Dendritic cell treated with granulocyte-macrophage colony-stimulating factor and Interleukin-4, amounts not matched to agents 40 ng/mL and 50 ng/mL, for 4 days (primary cell): ENCODE measurements at regions not wholly inside any gene's neighbourhood (a gene's known extent, or its start where the extent isn't known, plus 50 kb on each side); places are given as distances from the start of the nearest gene placed in this dataset.
"Not testable (repeated sequence)": the region's sequence is repeated elsewhere in the genome, so short reads cannot be mapped to it uniquely, and the experiment has no call there.

Source experiments
- H3K27ac Mint-ChIP-seq: one replicate; pipeline ENCODE4 v1.8.0; 2022; ENCODE audit warnings: mild to moderate bottlenecking, mixed read lengths
- H3K27me3 Mint-ChIP-seq: one replicate; pipeline ENCODE4 v1.8.0; 2022; ENCODE audit warnings: mild to moderate bottlenecking, mixed read lengths
- H3K36me3 Mint-ChIP-seq: one replicate; pipeline ENCODE4 v1.8.0; 2022; ENCODE audit warnings: low read depth, mixed read lengths
- H3K4me1 Mint-ChIP-seq: one replicate; pipeline ENCODE4 v1.8.0; 2022; ENCODE audit warnings: low read depth, mixed read lengths
- H3K4me3 Mint-ChIP-seq: one replicate; pipeline ENCODE4 v1.8.0; 2022; ENCODE audit warnings: mild to moderate bottlenecking, moderate library complexity, mixed read lengths
- H3K9me3 Mint-ChIP-seq: one replicate; pipeline ENCODE4 v1.8.0; 2022; ENCODE audit warnings: mixed read lengths
- intact Hi-C: fragments of 100-400 bp; cut with micrococcal nuclease; formaldehyde crosslinking; loops from one replicate; pipeline ENCODE4 v1.15.0; 2022

GRCh38 chr2:113356284-113356683 lies 77.6 kb upstream of the PAX8 start:
- intact Hi-C loops, H3K27ac Mint-ChIP-seq, H3K36me3 Mint-ChIP-seq, H3K9me3 Mint-ChIP-seq, H3K4me3 Mint-ChIP-seq: not testable (repeated sequence)
- H3K27me3 Mint-ChIP-seq, result peaks cover 13% of the 10 kb centered on the region
- peaks cover 11% of the 10 kb centered on the region for H3K4me1 Mint-ChIP-seq

- H3K27ac Mint-ChIP-seq, result peak overlapping the region; percentile 9
- intact Hi-C loops, H3K4me3 Mint-ChIP-seq, H3K36me3 Mint-ChIP-seq, H3K9me3 Mint-ChIP-seq: not testable (repeated sequence)
- H3K27me3 Mint-ChIP-seq, result peaks cover 13% of the 10 kb centered on the region
- peaks cover 11% of the 10 kb centered on the region for H3K4me1 Mint-ChIP-seq
Measured at GRCh38 chr2:113355339-113356015, 76.8 kb upstream of the PAX8 start.

- H3K4me1 Mint-ChIP-seq, result peaks cover 11% of the 10 kb centered on the region
- H3K4me3 Mint-ChIP-seq, result no peak overlapping the region
- no peaks in the 10 kb centered on the region for H3K9me3 Mint-ChIP-seq
- H3K27me3 Mint-ChIP-seq, result peaks cover 13% of the 10 kb centered on the region
- intact Hi-C loops, result no loop called here
- no peak overlapping the region for H3K27ac Mint-ChIP-seq
- no peaks in the 10 kb centered on the region for H3K36me3 Mint-ChIP-seq
Measured at GRCh38 chr2:113351375-113352355, 72.9 kb upstream of the PAX8 start.

- H3K36me3 Mint-ChIP-seq, H3K27ac Mint-ChIP-seq, H3K4me3 Mint-ChIP-seq, H3K9me3 Mint-ChIP-seq, intact Hi-C loops: not testable (repeated sequence)
- Mint-ChIP-seq H3K27me3 (peaks cover 13% of the 10 kb centered on the region), H3K4me1 (peaks cover 15% of the 10 kb centered on the region)
Measured at GRCh38 chr2:113343800-113344199, 65.1 kb upstream of the PAX8 start.

GRCh38 chr2:113342650-113343049 lies 63.9 kb upstream of the PAX8 start:
- Mint-ChIP-seq H3K27ac (peak overlapping the region; percentile 78), H3K9me3 (no peaks in the 10 kb centered on the region), H3K4me1 (peaks cover 15% of the 10 kb centered on the region), H3K27me3 (peaks cover 16% of the 10 kb centered on the region), H3K36me3 (no peaks in the 10 kb centered on the region), H3K4me3 (peak overlapping the region; percentile 41)
- intact Hi-C loops, result no loop called here

- H3K27ac Mint-ChIP-seq, intact Hi-C loops: not testable (repeated sequence)
Measured at GRCh38 chr2:113341870-113342253, 63.1 kb upstream of the PAX8 start.

GRCh38 chr2:113341191-113341869 lies 62.6 kb upstream of the PAX8 start:
- Mint-ChIP-seq H3K4me1 (peaks cover 15% of the 10 kb centered on the region), H3K27ac (peak overlapping the region; percentile 14), H3K9me3 (no peaks in the 10 kb centered on the region), H3K4me3 (no peak overlapping the region), H3K27me3 (peaks cover 26% of the 10 kb centered on the region), H3K36me3 (no peaks in the 10 kb centered on the region)
- intact Hi-C loops, result no loop called here

More at GRCh38 chr2:113341870-113342253, 63.1 kb upstream of the PAX8 start:
- H3K4me3 Mint-ChIP-seq, H3K9me3 Mint-ChIP-seq, H3K36me3 Mint-ChIP-seq: not testable (repeated sequence)
- peaks cover 21% of the 10 kb centered on the region for H3K27me3 Mint-ChIP-seq
- H3K4me1 Mint-ChIP-seq, result peaks cover 15% of the 10 kb centered on the region

- no peak overlapping the region for H3K4me3 Mint-ChIP-seq
- intact Hi-C loops, result no loop called here
- no peaks in the 10 kb centered on the region for H3K36me3 Mint-ChIP-seq
- H3K27me3 Mint-ChIP-seq, result peaks cover 25% of the 10 kb centered on the region
- H3K4me1 Mint-ChIP-seq, result peaks cover 12% of the 10 kb centered on the region
- no peak overlapping the region for H3K27ac Mint-ChIP-seq
- no peaks in the 10 kb centered on the region for H3K9me3 Mint-ChIP-seq
Measured at GRCh38 chr2:113337809-113338208, 59.1 kb upstream of the PAX8 start.

- H3K27ac Mint-ChIP-seq, intact Hi-C loops: not testable (repeated sequence)
- peaks cover 21% of the 10 kb centered on the region for H3K27me3 Mint-ChIP-seq
Measured at GRCh38 chr2:113336040-113336439, 57.3 kb upstream of the PAX8 start.

GRCh38 chr2:113334147-113334546 lies 55.4 kb upstream of the PAX8 start:
- intact Hi-C loops, result no loop called here
- H3K36me3 Mint-ChIP-seq, result no peaks in the 10 kb centered on the region
- H3K4me3 Mint-ChIP-seq, result no peak overlapping the region
- peaks cover 16% of the 10 kb centered on the region for H3K27me3 Mint-ChIP-seq
- H3K27ac Mint-ChIP-seq, result no peak overlapping the region
- H3K4me1 Mint-ChIP-seq, result peaks cover 5% of the 10 kb centered on the region
- H3K9me3 Mint-ChIP-seq, result no peaks in the 10 kb centered on the region

More at GRCh38 chr2:113336040-113336439, 57.3 kb upstream of the PAX8 start:
- H3K9me3 Mint-ChIP-seq, H3K4me1 Mint-ChIP-seq, H3K4me3 Mint-ChIP-seq, H3K36me3 Mint-ChIP-seq: not testable (repeated sequence)

- H3K9me3 Mint-ChIP-seq, intact Hi-C loops, H3K4me3 Mint-ChIP-seq, H3K4me1 Mint-ChIP-seq, H3K36me3 Mint-ChIP-seq, H3K27ac Mint-ChIP-seq: not testable (repeated sequence)
- H3K27me3 Mint-ChIP-seq, result peaks cover 16% of the 10 kb centered on the region
Measured at GRCh38 chr2:113333735-113334134, 55.0 kb upstream of the PAX8 start.

- H3K27ac Mint-ChIP-seq, H3K4me3 Mint-ChIP-seq, H3K36me3 Mint-ChIP-seq, H3K9me3 Mint-ChIP-seq, intact Hi-C loops, H3K4me1 Mint-ChIP-seq, H3K27me3 Mint-ChIP-seq: not testable (repeated sequence)
Measured at GRCh38 chr2:113330060-113330767, 51.5 kb upstream of the PAX8 start.

GRCh38 chr2:113328973-113329372 lies 50.3 kb upstream of the PAX8 start:
- H3K4me3 Mint-ChIP-seq, H3K9me3 Mint-ChIP-seq, H3K36me3 Mint-ChIP-seq, intact Hi-C loops, H3K27ac Mint-ChIP-seq: not testable (repeated sequence)
- Mint-ChIP-seq H3K27me3 (peaks cover 15% of the 10 kb centered on the region), H3K4me1 (peaks cover 18% of the 10 kb centered on the region)
